ENCODE measurements at regions not wholly inside any gene's neighbourhood (a gene's known extent, or its start where the extent isn't known, plus 50 kb on each side); places are given as distances from the start of the nearest gene placed in this dataset.

DNA sequence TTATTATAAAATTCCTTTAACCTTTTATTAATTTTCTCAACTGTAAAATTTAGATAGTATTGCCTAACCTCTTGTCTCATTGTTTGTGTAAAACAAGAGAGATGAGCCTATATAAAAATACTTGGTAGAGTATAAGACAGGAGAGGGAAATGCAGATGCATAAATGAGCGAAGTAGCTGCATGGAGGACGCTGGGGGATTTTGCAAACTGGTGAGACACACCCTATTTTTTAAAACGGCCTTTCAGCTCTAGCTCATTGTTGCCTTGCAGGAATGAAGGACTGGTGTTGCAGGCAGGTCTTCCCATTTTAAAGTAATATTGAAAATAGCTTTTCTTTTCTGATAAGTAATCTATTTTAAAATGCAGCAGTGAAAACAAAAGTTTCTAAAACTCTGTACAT lies 435.3 kb upstream of the HNRNPA3 start:
- TF ChIP-seq CTCF (conservative IDR thresholded peaks at IDR 0.05; ENCODE audit: low read depth, low read length) (no peak), EZH2 (IDR thresholded peaks at IDR 0.05; ENCODE audit: borderline replicate concordance, low read depth, low read length, poor library complexity, severe bottlenecking) (no peak)
